Neural progenitor cell (in vitro differentiated cells): ENCODE measurements at regions not wholly inside any gene's neighbourhood (a gene's known extent, or its start where the extent isn't known, plus 50 kb on each side); places are given as distances from the start of the nearest gene placed in this dataset.
A peak's percentile ranks its signal among the peaks of the same experiment; 100 is the strongest.

Experiments used
- DNase-seq: peaks from one replicate; pipeline ENCODE4 v3.0.0-alpha.2; 2016; ENCODE audit warnings: low spot score
- H2AFZ ChIP-seq: fragments of 200-600 bp; sonication (generic); replicated peaks from 2 replicates; pipeline ENCODE4 v1.6.1; 2016; ENCODE audit warnings: antibody characterized with exemption
- H3F3A ChIP-seq: fragments of 200-600 bp; sonication (generic); 2 replicates; pipeline ENCODE4 v1.6.1; 2016; ENCODE audit warnings: antibody characterized with exemption, low read depth
- H3K27ac ChIP-seq: fragments of 200-600 bp; sonication (generic); 2 replicates; pipeline ENCODE4 v1.5.1; 2016; ENCODE audit warnings: mild to moderate bottlenecking
- H3K27me3 ChIP-seq: fragments of 200-600 bp; sonication (generic); 2 replicates; pipeline ENCODE4 v1.6.1; 2016; ENCODE audit warnings: mild to moderate bottlenecking, moderate library complexity
- H3K36me3 ChIP-seq: fragments of 200-600 bp; sonication (generic); 2 replicates; pipeline ENCODE4 v1.5.1; 2016
- H3K4me1 ChIP-seq: fragments of 200-600 bp; sonication (generic); 2 replicates; pipeline ENCODE4 v1.6.1; 2016; ENCODE audit warnings: mixed run types
- H3K4me2 ChIP-seq: fragments of 200-600 bp; sonication (generic); 2 replicates; pipeline ENCODE4 v1.6.1; 2016
- H3K4me3 ChIP-seq: fragments of 200-600 bp; sonication (generic); 2 replicates; pipeline ENCODE4 v1.5.1; 2016
- H3K79me2 ChIP-seq: fragments of 200-600 bp; sonication (generic); 2 replicates; pipeline ENCODE4 v1.6.1; 2016; ENCODE audit warnings: low read depth
- H3K9ac ChIP-seq: fragments of 200-600 bp; sonication (generic); 2 replicates; pipeline ENCODE4 v1.6.1; 2016
- H3K9me3 ChIP-seq: fragments of 200-600 bp; sonication (generic); 2 replicates; pipeline ENCODE4 v1.5.1; 2016; ENCODE audit warnings: low read depth
- H4K20me1 ChIP-seq: fragments of 200-600 bp; sonication (generic); 2 replicates; pipeline ENCODE4 v1.6.1; 2016; ENCODE audit warnings: low read depth
- H3K27ac Mint-ChIP-seq: 3 replicates; pipeline ENCODE4 v1.8.0; 2021; ENCODE audit warnings: mixed read lengths
- H3K27me3 Mint-ChIP-seq: 2 replicates; pipeline ENCODE4 v1.8.0; 2022; ENCODE audit warnings: low read depth, mild to moderate bottlenecking, inconsistent platforms, moderate library complexity, mixed read lengths; ENCODE audit not compliant: insufficient read depth
- H3K36me3 Mint-ChIP-seq: 3 replicates; pipeline ENCODE4 v1.8.0; 2021; ENCODE audit warnings: mixed read lengths
- H3K4me1 Mint-ChIP-seq: 3 replicates; pipeline ENCODE4 v1.8.0; 2021; ENCODE audit warnings: mixed read lengths
- H3K4me3 Mint-ChIP-seq: 3 replicates; pipeline ENCODE4 v1.8.0; 2021; ENCODE audit warnings: mild to moderate bottlenecking, moderate library complexity, mixed read lengths
- H3K9me3 Mint-ChIP-seq: 3 replicates; pipeline ENCODE4 v1.8.0; 2020; ENCODE audit warnings: mixed read lengths
- CTCF ChIP-seq: fragments of 200-600 bp; sonication (generic); IDR thresholded peaks from 2 replicates; pipeline ENCODE4 v1.5.1; 2017; ENCODE audit warnings: antibody characterized with exemption, mild to moderate bottlenecking
- EZH2 ChIP-seq: fragments of 200-600 bp; sonication (generic); IDR thresholded peaks from 2 replicates; pipeline ENCODE4 v1.6.1; 2017; ENCODE audit warnings: antibody characterized with exemption, mild to moderate bottlenecking, moderate library complexity
- EZH2phosphoT487 ChIP-seq: fragments of 200-600 bp; sonication (generic); IDR thresholded peaks from 2 replicates; pipeline ENCODE4 v1.6.1; 2017; ENCODE audit warnings: antibody characterized with exemption

- Histone ChIP-seq H2AFZ (peak overlapping the region; percentile 64), H3K27me3 (no peaks in the 10 kb centered on the region), H3K27ac (no peak overlapping the region), H3K9me3 (no peaks in the 10 kb centered on the region), H3K36me3 (no peaks in the 10 kb centered on the region), H4K20me1 (no peaks in the 10 kb centered on the region), H3F3A (no peaks in the 10 kb centered on the region), H3K4me2 (no peak overlapping the region), H3K9ac (no peak overlapping the region), H3K79me2 (no peaks in the 10 kb centered on the region), H3K4me1 (peaks cover 10% of the 10 kb centered on the region), H3K4me3 (no peak overlapping the region)
- Mint-ChIP-seq H3K4me1 (peaks cover 23% of the 10 kb centered on the region), H3K27ac (no peak overlapping the region), H3K9me3 (peaks cover 9% of the 10 kb centered on the region), H3K4me3 (no peak overlapping the region), H3K27me3 (no peaks in the 10 kb centered on the region), H3K36me3 (peaks cover 4% of the 10 kb centered on the region)
- no peak for DNase-seq
- no peak for TF ChIP-seq EZH2phosphoT487
- no peak for TF ChIP-seq EZH2
- TF ChIP-seq CTCF, result no peak
These were observed 1020.0 kb upstream of the ARRDC3 start for GRCh38 chr5:92402956-92403702.

GRCh38 chr5:92402045-92402444 lies 1018.9 kb upstream of the ARRDC3 start:
- H3K9ac ChIP-seq, result no peak overlapping the region
- DNase-seq, result no peak
- H2AFZ ChIP-seq, result no peak overlapping the region
- no peaks in the 10 kb centered on the region for H3K79me2 ChIP-seq
- no peaks in the 10 kb centered on the region for H3K9me3 ChIP-seq
- peaks cover 23% of the 10 kb centered on the region for H3K4me1 Mint-ChIP-seq
- H3K27ac ChIP-seq, result no peak overlapping the region
- no peak for TF ChIP-seq CTCF
- TF ChIP-seq EZH2phosphoT487, result no peak
- TF ChIP-seq EZH2, result no peak
- H4K20me1 ChIP-seq, result no peaks in the 10 kb centered on the region
- peak overlapping the region; percentile 16 for H3K4me2 ChIP-seq
- peaks cover 10% of the 10 kb centered on the region for H3K4me1 ChIP-seq
- peaks cover 2% of the 10 kb centered on the region for H3K36me3 Mint-ChIP-seq
- H3K4me3 ChIP-seq, result no peak overlapping the region
- H3K27me3 Mint-ChIP-seq, result no peaks in the 10 kb centered on the region
- peaks cover 2% of the 10 kb centered on the region for H3K9me3 Mint-ChIP-seq
- no peaks in the 10 kb centered on the region for H3F3A ChIP-seq
- H3K4me3 Mint-ChIP-seq, result no peak overlapping the region
- peak overlapping the region; percentile 92 for H3K27ac Mint-ChIP-seq
- no peaks in the 10 kb centered on the region for H3K27me3 ChIP-seq
- no peaks in the 10 kb centered on the region for H3K36me3 ChIP-seq

GRCh38 chr5:92401492-92401891 lies 1018.4 kb upstream of the ARRDC3 start:
- H3K79me2 ChIP-seq, result no peaks in the 10 kb centered on the region
- Mint-ChIP-seq H3K9me3 (peaks cover 2% of the 10 kb centered on the region), H3K4me3 (no peak overlapping the region), H3K27me3 (no peaks in the 10 kb centered on the region), H3K36me3 (peaks cover 2% of the 10 kb centered on the region), H3K27ac (peak overlapping the region; percentile 92), H3K4me1 (peaks cover 23% of the 10 kb centered on the region)
- no peak overlapping the region for H2AFZ ChIP-seq
- no peaks in the 10 kb centered on the region for H3K36me3 ChIP-seq
- H3K27ac ChIP-seq, result no peak overlapping the region
- no peak overlapping the region for H3K4me3 ChIP-seq
- DNase-seq, result peak; percentile 86
- H4K20me1 ChIP-seq, result no peaks in the 10 kb centered on the region
- H3F3A ChIP-seq, result no peaks in the 10 kb centered on the region
- peak; percentile 10 for TF ChIP-seq CTCF
- TF ChIP-seq EZH2phosphoT487, result no peak
- H3K27me3 ChIP-seq, result no peaks in the 10 kb centered on the region
- no peaks in the 10 kb centered on the region for H3K9me3 ChIP-seq
- H3K9ac ChIP-seq, result no peak overlapping the region
- peaks cover 10% of the 10 kb centered on the region for H3K4me1 ChIP-seq
- H3K4me2 ChIP-seq, result peak overlapping the region; percentile 16
